ENCODE measurements at regions not wholly inside any gene's neighbourhood (a gene's known extent, or its start where the extent isn't known, plus 50 kb on each side); places are given as distances from the start of the nearest gene placed in this dataset.
A peak's percentile ranks its signal among the peaks of the same experiment; 100 is the strongest.

DNA sequence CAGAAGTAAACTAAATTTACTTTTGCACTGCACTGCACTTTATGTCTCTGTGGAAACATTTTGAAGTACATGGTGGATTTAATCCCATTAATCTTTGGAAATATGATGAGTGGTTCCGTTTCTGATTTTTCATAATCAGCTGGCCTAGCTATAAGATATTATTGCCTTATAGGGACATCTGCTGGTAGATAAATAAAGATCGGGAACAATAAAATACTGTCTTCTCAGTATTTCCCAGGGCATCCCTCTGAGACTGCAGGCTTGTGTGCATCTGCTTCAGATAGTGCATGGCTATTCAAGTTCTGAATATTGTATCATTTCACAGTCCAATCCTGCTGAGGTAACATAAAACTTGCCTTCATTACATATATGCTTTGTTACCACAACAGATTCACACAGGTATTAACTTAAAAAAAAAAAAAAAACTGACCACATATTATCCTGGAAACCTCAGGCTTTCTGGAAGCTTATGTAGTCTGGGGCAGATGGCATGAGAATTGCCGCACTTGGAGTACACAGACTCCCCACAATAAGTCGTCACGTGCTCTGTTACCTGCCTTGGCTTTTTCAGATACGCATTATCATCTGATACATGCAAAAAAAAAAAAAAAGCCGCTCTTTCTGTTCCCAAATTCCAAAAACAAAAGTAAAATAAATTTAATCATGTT, 330.8 kb upstream of the AGTR1 start:
- Histone ChIP-seq H3K27me3 (no peaks in the 10 kb centered on the region), H3K4me3 (ENCODE audit: low read depth, low read length) (no peak overlapping the region), H3K36me3 (no peaks in the 10 kb centered on the region), H3K9me3 (no peaks in the 10 kb centered on the region), H3K4me1 (no peaks in the 10 kb centered on the region)
- peak; percentile 37 for TF ChIP-seq CTCF (IDR thresholded peaks at IDR 0.05; ENCODE audit: low read depth, low read length)
- DNase-seq = no peak

DNA sequence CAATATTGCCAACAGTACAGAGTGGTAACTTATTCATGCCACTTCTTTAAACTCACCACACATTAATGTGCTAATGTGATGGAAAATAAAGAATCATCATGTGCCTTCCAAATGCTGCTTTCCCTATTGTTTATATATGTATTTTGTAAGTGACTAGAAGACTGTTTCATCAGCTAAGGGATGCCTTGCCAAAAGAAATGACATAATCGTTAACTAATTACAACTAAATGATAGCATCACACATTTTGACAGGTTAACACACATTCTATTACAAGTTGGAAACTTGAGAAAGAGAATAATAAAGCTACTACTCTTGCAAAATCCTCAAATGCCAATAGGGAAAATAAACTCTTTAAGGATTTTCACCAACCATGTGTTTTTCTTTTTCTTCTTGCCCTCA, 329.9 kb upstream of the AGTR1 start:
- Histone ChIP-seq H3K4me1 (no peaks in the 10 kb centered on the region), H3K36me3 (no peaks in the 10 kb centered on the region), H3K4me3 (ENCODE audit: low read depth, low read length) (no peak overlapping the region), H3K27me3 (no peaks in the 10 kb centered on the region), H3K9me3 (no peaks in the 10 kb centered on the region)
- no peak for TF ChIP-seq CTCF (IDR thresholded peaks at IDR 0.05; ENCODE audit: low read depth, low read length)
- DNase-seq = no peak

DNA sequence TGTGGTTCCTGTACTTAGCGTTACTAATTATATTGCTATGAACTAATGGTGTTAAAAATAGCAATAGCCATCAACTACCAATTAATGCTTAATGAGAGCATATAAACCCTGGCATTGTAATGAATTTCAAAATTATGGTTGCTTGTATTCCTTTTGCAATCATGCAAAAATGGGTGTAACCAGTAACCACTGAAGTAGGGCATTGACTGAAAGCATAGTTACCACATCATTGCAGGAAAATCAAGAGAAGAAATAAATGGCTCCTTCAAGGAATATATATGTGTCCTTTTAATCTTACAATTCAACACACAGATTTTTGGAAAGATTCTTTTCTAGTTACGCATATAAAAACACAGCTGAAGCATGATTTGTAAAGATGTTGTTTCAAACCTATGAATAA, 328.3 kb upstream of the AGTR1 start:
- TF ChIP-seq CTCF (IDR thresholded peaks at IDR 0.05; ENCODE audit: low read depth, low read length) = no peak
- Histone ChIP-seq H3K9me3 (no peaks in the 10 kb centered on the region), H3K4me1 (no peaks in the 10 kb centered on the region), H3K4me3 (ENCODE audit: low read depth, low read length) (no peak overlapping the region), H3K36me3 (no peaks in the 10 kb centered on the region), H3K27me3 (no peaks in the 10 kb centered on the region)
- DNase-seq = no peak

DNA sequence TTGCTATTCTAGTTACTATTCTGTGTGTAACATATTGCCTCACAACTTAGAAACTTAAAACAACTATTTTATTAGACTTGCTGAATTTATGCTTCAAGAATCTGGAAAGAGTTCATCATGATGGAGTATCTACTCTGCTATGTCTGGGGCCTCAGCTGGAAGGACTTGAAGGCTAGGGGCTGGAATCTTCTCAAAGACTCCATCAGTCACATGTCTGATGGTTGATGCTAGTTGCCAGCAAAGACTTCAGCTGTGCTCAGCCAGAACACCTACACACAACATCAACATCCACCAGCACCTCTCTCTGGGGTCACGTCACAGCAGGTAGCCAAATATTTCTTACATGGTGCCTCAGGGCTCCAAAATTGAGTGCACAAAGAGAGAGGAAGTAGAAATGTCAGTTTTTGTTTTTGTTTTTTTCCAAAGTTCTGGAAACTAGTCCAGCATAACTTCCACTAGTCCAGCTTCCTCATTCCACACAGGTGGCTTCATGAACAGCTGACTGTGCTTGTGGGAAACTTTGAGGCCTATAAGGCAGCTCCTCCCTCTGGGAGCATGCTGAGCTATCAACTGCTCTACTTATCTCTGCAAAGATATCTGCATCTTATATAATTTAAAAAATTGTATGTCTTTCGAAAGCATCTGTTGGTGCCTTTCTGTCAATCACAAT, 325.4 kb upstream of the AGTR1 start:
- Histone ChIP-seq H3K27me3 (no peaks in the 10 kb centered on the region), H3K36me3 (no peaks in the 10 kb centered on the region), H3K9me3 (no peaks in the 10 kb centered on the region), H3K4me3 (ENCODE audit: low read depth, low read length) (no peak overlapping the region), H3K4me1 (no peaks in the 10 kb centered on the region)
- no peak for TF ChIP-seq CTCF (IDR thresholded peaks at IDR 0.05; ENCODE audit: low read depth, low read length)
- no peak for DNase-seq

DNA sequence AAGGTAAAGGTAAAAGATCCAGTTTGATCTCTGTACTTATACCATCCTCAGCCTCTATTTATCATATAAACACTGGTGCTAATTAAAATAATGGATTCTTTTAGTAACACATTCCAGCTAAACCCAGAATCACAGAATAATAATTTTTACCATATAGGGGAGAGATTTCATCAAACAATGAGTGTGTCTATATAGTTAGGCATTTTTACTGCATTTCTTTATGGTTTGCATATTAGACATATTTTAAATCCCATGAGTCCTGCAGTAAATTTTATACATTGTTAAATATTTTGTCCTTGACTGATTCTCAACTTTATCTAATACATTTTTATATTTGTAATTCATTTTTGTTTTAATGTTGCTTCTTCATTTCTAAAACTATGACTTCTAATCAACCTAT, 323.7 kb upstream of the AGTR1 start:
- TF ChIP-seq CTCF (IDR thresholded peaks at IDR 0.05; ENCODE audit: low read depth, low read length) = no peak
- Histone ChIP-seq H3K4me3 (ENCODE audit: low read depth, low read length) (no peak overlapping the region), H3K9me3 (no peaks in the 10 kb centered on the region), H3K27me3 (no peaks in the 10 kb centered on the region), H3K4me1 (no peaks in the 10 kb centered on the region), H3K36me3 (no peaks in the 10 kb centered on the region)
- DNase-seq = no peak

DNA sequence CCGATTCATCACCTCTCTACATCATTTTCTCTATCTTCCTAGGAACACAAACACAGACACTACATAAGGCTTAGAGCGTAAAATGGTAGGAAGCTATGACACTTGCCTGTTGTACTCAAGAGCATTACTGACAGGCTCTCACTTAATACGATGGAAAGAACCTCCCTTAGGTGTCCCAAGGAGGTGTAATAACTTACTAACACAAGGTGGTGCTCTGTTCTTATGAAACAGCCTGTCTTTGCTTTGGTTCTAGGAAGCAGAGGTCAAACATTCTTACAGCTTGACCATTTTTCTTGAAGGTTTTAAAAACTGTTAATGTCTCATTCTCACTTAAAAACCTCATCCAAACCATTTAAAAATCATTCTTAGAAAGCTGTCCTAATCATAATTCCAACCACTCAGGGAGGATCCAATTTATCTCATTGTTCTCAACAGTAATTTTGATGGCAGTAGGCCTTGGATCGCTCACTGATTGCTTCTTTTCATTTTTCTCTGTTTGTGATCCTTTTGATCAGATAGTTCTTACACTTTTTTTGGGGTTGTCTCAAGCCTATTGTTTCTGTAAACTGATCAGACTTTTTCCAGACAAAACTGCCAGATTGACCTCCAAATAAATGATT, 317.8 kb upstream of the AGTR1 start:
- TF ChIP-seq CTCF (IDR thresholded peaks at IDR 0.05; ENCODE audit: low read depth, low read length) = peak; percentile 54
- no peaks in the 10 kb centered on the region for H3K27me3 ChIP-seq
- no peaks in the 10 kb centered on the region for H3K9me3 ChIP-seq
- no peaks in the 10 kb centered on the region for H3K4me1 ChIP-seq
- no peaks in the 10 kb centered on the region for H3K36me3 ChIP-seq
- no peak overlapping the region for H3K4me3 ChIP-seq (ENCODE audit: low read depth, low read length)
- DNase-seq = no peak
